DMS 273 (cell line): ENCODE measurements at regions not wholly inside any gene's neighbourhood (a gene's known extent, or its start where the extent isn't known, plus 50 kb on each side); places are given as distances from the start of the nearest gene placed in this dataset.

Experiments
- DNase-seq: peaks from one replicate; lab custom pipeline; 2025; ENCODE audit not compliant: unreplicated experiment; lab: John Stamatoyannopoulos, UW

GRCh38 chr21:29436650-29437049 is 137.9 kb downstream of the BACH1 start:
- no peak for DNase-seq

GRCh38 chr21:29441651-29442050 is 142.9 kb downstream of the BACH1 start:
- no peak for DNase-seq

GRCh38 chr21:29443411-29444010 is 144.8 kb downstream of the BACH1 start:
- DNase-seq: no peak

GRCh38 chr21:29448766-29449165 is 150.0 kb downstream of the BACH1 start:
- DNase-seq: no peak

GRCh38 chr21:29449306-29449950 is 150.7 kb downstream of the BACH1 start:
- DNase-seq: no peak

- no peak for DNase-seq
Measured at GRCh38 chr21:29450058-29450457, 151.3 kb downstream of the BACH1 start.

- no peak for DNase-seq
Measured at GRCh38 chr21:29453511-29453910, 154.8 kb downstream of the BACH1 start.

- DNase-seq: no peak
Measured at GRCh38 chr21:29454179-29454578, 155.5 kb downstream of the BACH1 start.

- DNase-seq: no peak
Measured at GRCh38 chr21:29462479-29462878, 163.8 kb downstream of the BACH1 start.

GRCh38 chr21:29465546-29465945 is 166.8 kb downstream of the BACH1 start:
- no peak for DNase-seq

- DNase-seq: no peak
Measured at GRCh38 chr21:29466532-29466931, 167.8 kb downstream of the BACH1 start.

GRCh38 chr21:29470397-29470796 is 171.7 kb downstream of the BACH1 start:
- no peak for DNase-seq

GRCh38 chr21:29473808-29474207 is 175.1 kb downstream of the BACH1 start:
- DNase-seq: no peak

- no peak for DNase-seq
Measured at GRCh38 chr21:29475329-29475728, 176.6 kb downstream of the BACH1 start.

- peak; percentile 49 for DNase-seq
Measured at GRCh38 chr21:29477347-29477746, 178.6 kb downstream of the BACH1 start.

GRCh38 chr21:29477941-29478340 is 179.2 kb downstream of the BACH1 start:
- DNase-seq: no peak

- DNase-seq: no peak
Measured at GRCh38 chr21:29481081-29481480, 182.4 kb downstream of the BACH1 start.

- DNase-seq: no peak
Measured at GRCh38 chr21:29481641-29482040, 182.9 kb downstream of the BACH1 start.

- DNase-seq: no peak
Measured at GRCh38 chr21:29486306-29486807, 187.6 kb downstream of the BACH1 start.
